Type B pancreatic cell (in vitro differentiated cells): ENCODE measurements at regions not wholly inside any gene's neighbourhood (a gene's known extent, or its start where the extent isn't known, plus 50 kb on each side); places are given as distances from the start of the nearest gene placed in this dataset.

Source experiments
- DNase-seq: peaks from one replicate; pipeline ENCODE4 v3.0.0; 2021; ENCODE audit warnings: mixed read lengths; ENCODE audit not compliant: unreplicated experiment; ENCODE audit errors: extremely low spot score
- H3K27ac Mint-ChIP-seq: 2 replicates; pipeline ENCODE4 v1.8.0; 2021; ENCODE audit warnings: mild to moderate bottlenecking, mixed read lengths
- H3K27me3 Mint-ChIP-seq: 2 replicates; pipeline ENCODE4 v1.8.0; 2021; ENCODE audit warnings: mixed read lengths
- H3K36me3 Mint-ChIP-seq: 2 replicates; pipeline ENCODE4 v1.8.0; 2021; ENCODE audit warnings: mixed read lengths
- H3K4me1 Mint-ChIP-seq: one replicate; pipeline ENCODE4 v1.8.0; 2021; ENCODE audit warnings: mixed read lengths; ENCODE audit not compliant: unreplicated experiment
- H3K4me3 Mint-ChIP-seq: 2 replicates; pipeline ENCODE4 v1.8.0; 2021; ENCODE audit warnings: mild to moderate bottlenecking, mixed read lengths
- H3K9me3 Mint-ChIP-seq: 2 replicates; pipeline ENCODE4 v1.8.0; 2021; ENCODE audit warnings: mixed read lengths
- TF ChIP-seq, protein P1 (sequence below): fragments of 200-600 bp; sonication (generic); conservative IDR thresholded peaks from 2 replicates; pipeline ENCODE4 v1.5.0; 2021; ENCODE audit warnings: antibody characterized with exemption, mild to moderate bottlenecking

DNA sequence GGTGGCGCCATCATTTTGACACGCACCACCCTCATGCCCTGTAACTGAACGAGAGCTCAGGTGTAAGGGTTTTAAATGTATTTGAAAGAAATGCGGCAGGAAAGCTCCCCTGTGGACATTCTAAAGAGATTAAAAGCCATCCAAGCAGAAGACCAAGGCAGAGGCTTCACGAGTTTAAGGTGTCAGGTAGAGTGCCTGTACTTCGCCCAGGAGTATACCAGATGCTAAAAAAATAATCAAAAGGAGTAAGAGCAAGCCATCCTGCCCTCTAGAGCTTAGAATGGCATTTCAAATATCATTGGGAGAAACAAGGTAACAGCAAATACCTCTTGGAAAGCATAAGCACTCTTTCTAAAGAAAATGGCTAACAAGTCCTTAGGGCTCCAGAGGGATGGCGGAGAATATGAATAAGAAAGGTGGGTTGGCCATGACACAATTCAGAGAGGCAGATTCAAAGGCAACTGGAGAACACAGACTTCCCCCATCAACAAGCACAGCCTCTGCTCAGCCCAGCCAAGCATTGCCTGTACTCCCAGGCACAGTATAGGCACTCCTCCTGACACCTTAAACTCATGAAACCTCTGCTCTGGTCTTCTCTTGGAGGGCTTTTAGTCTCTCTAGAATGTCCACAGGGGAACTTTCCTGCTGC, 447.6 kb downstream of the SUCLA2 start:
- Mint-ChIP-seq H3K4me3 (no peak overlapping the region), H3K9me3 (no peaks in the 10 kb centered on the region), H3K36me3 (no peaks in the 10 kb centered on the region), H3K27me3 (no peaks in the 10 kb centered on the region), H3K27ac (no peak overlapping the region), H3K4me1 (peaks cover 6% of the 10 kb centered on the region)
- TF ChIP-seq, protein P1, sequence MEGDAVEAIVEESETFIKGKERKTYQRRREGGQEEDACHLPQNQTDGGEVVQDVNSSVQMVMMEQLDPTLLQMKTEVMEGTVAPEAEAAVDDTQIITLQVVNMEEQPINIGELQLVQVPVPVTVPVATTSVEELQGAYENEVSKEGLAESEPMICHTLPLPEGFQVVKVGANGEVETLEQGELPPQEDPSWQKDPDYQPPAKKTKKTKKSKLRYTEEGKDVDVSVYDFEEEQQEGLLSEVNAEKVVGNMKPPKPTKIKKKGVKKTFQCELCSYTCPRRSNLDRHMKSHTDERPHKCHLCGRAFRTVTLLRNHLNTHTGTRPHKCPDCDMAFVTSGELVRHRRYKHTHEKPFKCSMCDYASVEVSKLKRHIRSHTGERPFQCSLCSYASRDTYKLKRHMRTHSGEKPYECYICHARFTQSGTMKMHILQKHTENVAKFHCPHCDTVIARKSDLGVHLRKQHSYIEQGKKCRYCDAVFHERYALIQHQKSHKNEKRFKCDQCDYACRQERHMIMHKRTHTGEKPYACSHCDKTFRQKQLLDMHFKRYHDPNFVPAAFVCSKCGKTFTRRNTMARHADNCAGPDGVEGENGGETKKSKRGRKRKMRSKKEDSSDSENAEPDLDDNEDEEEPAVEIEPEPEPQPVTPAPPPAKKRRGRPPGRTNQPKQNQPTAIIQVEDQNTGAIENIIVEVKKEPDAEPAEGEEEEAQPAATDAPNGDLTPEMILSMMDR, result no peak
- no peak for DNase-seq

DNA sequence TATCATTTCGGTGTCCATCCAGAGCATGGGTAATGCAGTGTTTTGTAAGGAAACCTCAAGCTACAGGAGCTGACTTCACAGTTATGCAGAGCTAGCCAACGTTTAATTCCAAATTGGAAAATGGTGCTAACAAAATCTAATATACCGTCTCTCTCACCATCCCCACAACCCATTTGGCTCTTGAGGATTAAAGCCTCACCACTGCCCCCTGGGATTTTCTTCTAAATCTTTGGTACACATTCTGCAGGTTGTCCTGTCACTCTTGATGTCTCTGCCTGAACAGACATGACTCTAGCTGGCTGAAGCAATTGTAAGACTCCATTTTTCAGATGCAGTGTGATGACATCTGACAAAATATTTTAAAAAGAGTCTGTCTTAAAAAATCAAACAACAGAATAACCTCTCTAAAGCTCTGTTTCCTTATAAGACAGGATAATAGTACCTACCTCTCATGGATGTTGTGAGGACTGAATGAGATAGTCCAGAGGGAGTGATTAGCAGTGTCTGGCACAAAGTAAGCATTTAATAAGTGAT, 451.8 kb downstream of the SUCLA2 start:
- Mint-ChIP-seq H3K9me3 (no peaks in the 10 kb centered on the region), H3K4me3 (no peak overlapping the region), H3K4me1 (peaks cover 6% of the 10 kb centered on the region), H3K27me3 (no peaks in the 10 kb centered on the region), H3K36me3 (no peaks in the 10 kb centered on the region), H3K27ac (no peak overlapping the region)
- TF ChIP-seq, protein P1, result no peak
- DNase-seq, result no peak

DNA sequence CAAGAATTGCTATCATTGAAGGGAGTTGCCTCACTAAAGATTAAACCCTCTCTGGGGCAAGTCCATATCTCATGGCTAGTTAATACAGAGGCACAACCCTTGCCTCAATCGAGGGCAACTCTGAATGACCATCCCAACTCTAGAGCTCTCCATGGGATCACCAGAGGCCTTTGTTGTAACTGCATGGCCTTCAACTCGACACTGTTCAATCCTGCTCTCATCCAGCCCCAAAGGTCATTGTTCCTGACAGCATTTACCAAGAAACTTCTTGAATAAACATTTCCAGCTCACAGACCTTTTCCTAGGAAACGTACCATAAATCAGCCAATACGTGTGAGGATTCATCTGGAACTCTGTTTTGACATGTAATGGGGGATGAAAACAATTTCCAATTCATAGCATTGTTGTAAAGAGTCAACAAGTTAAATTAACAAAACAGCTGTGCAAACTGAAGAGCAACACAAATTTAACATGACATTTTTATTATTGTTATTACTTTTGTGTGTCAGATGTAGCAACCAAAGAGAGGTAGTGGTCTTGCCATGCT, 452.7 kb downstream of the SUCLA2 start:
- Mint-ChIP-seq H3K9me3 (no peaks in the 10 kb centered on the region), H3K36me3 (no peaks in the 10 kb centered on the region), H3K4me3 (no peak overlapping the region), H3K27ac (no peak overlapping the region), H3K4me1 (peaks cover 6% of the 10 kb centered on the region), H3K27me3 (no peaks in the 10 kb centered on the region)
- TF ChIP-seq, protein P1, result no peak
- DNase-seq, result no peak

DNA sequence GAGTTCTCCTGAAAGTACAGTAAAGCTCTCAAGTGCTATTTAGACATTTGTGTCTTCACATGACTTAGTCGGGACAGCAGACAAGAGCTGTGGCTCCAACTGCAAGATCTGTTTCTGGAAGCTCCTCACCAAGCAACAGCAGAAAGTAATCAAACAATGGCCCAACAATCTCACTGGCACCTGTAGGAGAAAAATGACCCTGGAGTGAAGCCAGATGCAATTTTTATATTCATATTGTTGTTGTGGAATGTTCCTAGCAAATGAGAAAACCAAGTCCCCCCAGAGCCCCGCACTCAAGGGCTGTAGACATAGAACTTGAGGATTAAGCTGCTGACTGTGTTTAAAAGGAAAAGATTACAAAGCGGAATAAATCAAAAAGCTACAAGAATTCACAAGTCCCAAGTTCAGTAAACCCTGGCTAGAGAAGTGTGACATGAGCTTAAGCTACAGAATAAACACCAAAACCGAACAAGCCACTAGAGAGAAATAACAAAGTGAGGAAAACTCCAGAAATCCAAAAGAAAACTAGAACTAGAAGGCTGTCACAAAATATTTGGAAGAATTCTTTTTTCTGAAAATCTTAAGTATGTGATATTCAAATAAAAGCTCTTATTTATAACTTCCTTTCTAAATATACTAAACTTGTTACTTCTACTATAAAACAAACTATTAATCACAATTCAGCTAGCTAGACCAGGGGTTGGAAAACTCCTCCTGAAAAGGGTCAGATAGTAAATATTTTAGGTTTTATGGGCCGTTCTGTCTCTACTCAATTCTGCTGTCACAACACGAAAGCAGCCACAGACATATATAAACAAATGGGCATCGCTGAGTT, 454.5 kb downstream of the SUCLA2 start:
- TF ChIP-seq, protein P1, result no peak
- H3K4me1 Mint-ChIP-seq, result no peaks in the 10 kb centered on the region
- no peak overlapping the region for H3K27ac Mint-ChIP-seq
- H3K9me3 Mint-ChIP-seq, result peaks cover 6% of the 10 kb centered on the region
- DNase-seq, result no peak
- peaks cover 3% of the 10 kb centered on the region for H3K27me3 Mint-ChIP-seq
- H3K36me3 Mint-ChIP-seq, result no peaks in the 10 kb centered on the region
- no peak overlapping the region for H3K4me3 Mint-ChIP-seq

DNA sequence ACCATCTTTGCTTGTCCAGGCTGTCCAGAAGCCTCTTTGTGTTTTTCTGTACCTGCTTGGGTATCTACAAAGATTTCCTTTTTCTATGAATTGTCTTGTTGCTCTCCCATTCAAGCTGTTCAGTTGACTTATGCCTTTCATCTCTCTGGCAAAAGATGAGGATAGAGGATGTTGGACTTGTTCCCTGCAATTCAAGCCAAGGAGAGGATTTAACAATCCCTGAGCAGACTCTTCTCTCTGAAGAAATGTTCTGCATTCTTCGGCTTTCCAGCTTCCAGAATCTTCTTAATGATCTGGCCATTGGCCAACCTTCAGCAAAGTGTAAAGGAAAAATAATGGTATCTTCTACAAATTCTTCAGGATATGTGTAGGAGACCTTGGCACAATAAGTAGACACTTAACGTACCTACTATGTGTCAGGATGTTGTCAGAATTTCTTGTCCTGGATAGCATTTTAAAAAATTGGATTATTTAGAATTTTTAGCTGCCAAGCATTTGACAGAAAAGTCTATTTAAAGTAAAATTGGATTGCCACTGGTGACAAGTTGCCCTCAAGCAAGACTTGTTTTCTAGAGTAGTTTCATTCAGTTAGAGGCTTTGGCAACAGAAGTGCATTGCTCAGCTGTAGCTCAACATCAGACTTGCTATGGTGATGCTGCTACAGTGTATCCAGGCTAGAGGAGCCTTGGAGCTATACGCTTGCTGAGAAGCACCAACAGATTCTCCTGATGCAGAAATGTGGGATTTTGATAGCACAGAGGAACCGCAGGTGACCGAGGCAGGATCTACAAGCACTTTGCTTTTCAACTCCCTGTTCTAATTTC, 455.7 kb downstream of the SUCLA2 start:
- no peak for DNase-seq
- TF ChIP-seq, protein P1, result no peak
- H3K27me3 Mint-ChIP-seq, result peaks cover 3% of the 10 kb centered on the region
- no peak overlapping the region for H3K4me3 Mint-ChIP-seq
- peaks cover 6% of the 10 kb centered on the region for H3K9me3 Mint-ChIP-seq
- no peak overlapping the region for H3K27ac Mint-ChIP-seq
- no peaks in the 10 kb centered on the region for H3K36me3 Mint-ChIP-seq
- H3K4me1 Mint-ChIP-seq, result no peaks in the 10 kb centered on the region
